NCI-H82 (cell line): ENCODE measurements at regions not wholly inside any gene's neighbourhood (a gene's known extent, or its start where the extent isn't known, plus 50 kb on each side); places are given as distances from the start of the nearest gene placed in this dataset.

Experiments used
- DNase-seq: peaks from one replicate; lab custom pipeline; 2025; lab: John Stamatoyannopoulos, UW

GRCh38 chr12:107525063-107525718 is 160.4 kb upstream of the PWP1 start:
- DNase-seq = no peak

- no peak for DNase-seq
Measured at GRCh38 chr12:107525719-107526554, 159.7 kb upstream of the PWP1 start.

GRCh38 chr12:107526555-107527180 is 158.9 kb upstream of the PWP1 start:
- no peak for DNase-seq

- no peak for DNase-seq
Measured at GRCh38 chr12:107528731-107529365, 156.8 kb upstream of the PWP1 start.

- DNase-seq = no peak
Measured at GRCh38 chr12:107529991-107530390, 155.6 kb upstream of the PWP1 start.

- no peak for DNase-seq
Measured at GRCh38 chr12:107530701-107531100, 154.9 kb upstream of the PWP1 start.

GRCh38 chr12:107533218-107533617 is 152.4 kb upstream of the PWP1 start:
- DNase-seq = no peak

GRCh38 chr12:107536613-107537012 is 149.0 kb upstream of the PWP1 start:
- no peak for DNase-seq

- DNase-seq = no peak
Measured at GRCh38 chr12:107537464-107538119, 148.0 kb upstream of the PWP1 start.

- no peak for DNase-seq
Measured at GRCh38 chr12:107539196-107539939, 146.2 kb upstream of the PWP1 start.

GRCh38 chr12:107541001-107541705 is 144.4 kb upstream of the PWP1 start:
- DNase-seq = no peak

GRCh38 chr12:107543416-107543815 is 142.2 kb upstream of the PWP1 start:
- DNase-seq = no peak

GRCh38 chr12:107543841-107544240 is 141.8 kb upstream of the PWP1 start:
- no peak for DNase-seq

- no peak for DNase-seq
Measured at GRCh38 chr12:107544937-107545336, 140.7 kb upstream of the PWP1 start.

- no peak for DNase-seq
Measured at GRCh38 chr12:107545737-107546353, 139.8 kb upstream of the PWP1 start.

- no peak for DNase-seq
Measured at GRCh38 chr12:107547389-107547788, 138.2 kb upstream of the PWP1 start.

GRCh38 chr12:107549651-107550480 is 135.7 kb upstream of the PWP1 start:
- DNase-seq = no peak

- DNase-seq = no peak
Measured at GRCh38 chr12:107551434-107551833, 134.2 kb upstream of the PWP1 start.

- no peak for DNase-seq
Measured at GRCh38 chr12:107552263-107552662, 133.3 kb upstream of the PWP1 start.
